ENCODE measurements at regions not wholly inside any gene's neighbourhood (a gene's known extent, or its start where the extent isn't known, plus 50 kb on each side); places are given as distances from the start of the nearest gene placed in this dataset.

GRCh38 chr15:39188930-39189329 lies 391.9 kb upstream of the THBS1 start (continued):
- TF ChIP-seq, protein P1, sequence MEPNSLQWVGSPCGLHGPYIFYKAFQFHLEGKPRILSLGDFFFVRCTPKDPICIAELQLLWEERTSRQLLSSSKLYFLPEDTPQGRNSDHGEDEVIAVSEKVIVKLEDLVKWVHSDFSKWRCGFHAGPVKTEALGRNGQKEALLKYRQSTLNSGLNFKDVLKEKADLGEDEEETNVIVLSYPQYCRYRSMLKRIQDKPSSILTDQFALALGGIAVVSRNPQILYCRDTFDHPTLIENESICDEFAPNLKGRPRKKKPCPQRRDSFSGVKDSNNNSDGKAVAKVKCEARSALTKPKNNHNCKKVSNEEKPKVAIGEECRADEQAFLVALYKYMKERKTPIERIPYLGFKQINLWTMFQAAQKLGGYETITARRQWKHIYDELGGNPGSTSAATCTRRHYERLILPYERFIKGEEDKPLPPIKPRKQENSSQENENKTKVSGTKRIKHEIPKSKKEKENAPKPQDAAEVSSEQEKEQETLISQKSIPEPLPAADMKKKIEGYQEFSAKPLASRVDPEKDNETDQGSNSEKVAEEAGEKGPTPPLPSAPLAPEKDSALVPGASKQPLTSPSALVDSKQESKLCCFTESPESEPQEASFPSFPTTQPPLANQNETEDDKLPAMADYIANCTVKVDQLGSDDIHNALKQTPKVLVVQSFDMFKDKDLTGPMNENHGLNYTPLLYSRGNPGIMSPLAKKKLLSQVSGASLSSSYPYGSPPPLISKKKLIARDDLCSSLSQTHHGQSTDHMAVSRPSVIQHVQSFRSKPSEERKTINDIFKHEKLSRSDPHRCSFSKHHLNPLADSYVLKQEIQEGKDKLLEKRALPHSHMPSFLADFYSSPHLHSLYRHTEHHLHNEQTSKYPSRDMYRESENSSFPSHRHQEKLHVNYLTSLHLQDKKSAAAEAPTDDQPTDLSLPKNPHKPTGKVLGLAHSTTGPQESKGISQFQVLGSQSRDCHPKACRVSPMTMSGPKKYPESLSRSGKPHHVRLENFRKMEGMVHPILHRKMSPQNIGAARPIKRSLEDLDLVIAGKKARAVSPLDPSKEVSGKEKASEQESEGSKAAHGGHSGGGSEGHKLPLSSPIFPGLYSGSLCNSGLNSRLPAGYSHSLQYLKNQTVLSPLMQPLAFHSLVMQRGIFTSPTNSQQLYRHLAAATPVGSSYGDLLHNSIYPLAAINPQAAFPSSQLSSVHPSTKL (CRISPR knock-in tag; IDR thresholded peaks at IDR 0.05) = peak; percentile 58; the same call in 1 of the 2 replicates
- TF ChIP-seq ZNF441 (CRISPR knock-in tag; IDR thresholded peaks at IDR 0.05; ENCODE audit: borderline replicate concordance) = no peak
- no peak for TF ChIP-seq DRAP1 (CRISPR knock-in tag; IDR thresholded peaks at IDR 0.05)
- TF ChIP-seq KLF15 (CRISPR knock-in tag; IDR thresholded peaks at IDR 0.05; ENCODE audit: borderline replicate concordance) = no peak
- no peak for TF ChIP-seq BHLHE40 (IDR thresholded peaks at IDR 0.05; ENCODE audit: low read length)
- TF ChIP-seq, protein P2, sequence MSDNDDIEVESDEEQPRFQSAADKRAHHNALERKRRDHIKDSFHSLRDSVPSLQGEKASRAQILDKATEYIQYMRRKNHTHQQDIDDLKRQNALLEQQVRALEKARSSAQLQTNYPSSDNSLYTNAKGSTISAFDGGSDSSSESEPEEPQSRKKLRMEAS (IDR thresholded peaks at IDR 0.05) = no peak
- no peak for TF ChIP-seq KAT8 (CRISPR knock-in tag; IDR thresholded peaks at IDR 0.05)
- TF ChIP-seq ZMYM2 (CRISPR knock-in tag; IDR thresholded peaks at IDR 0.05) = no peak
- no peak for TF ChIP-seq MAFG (CRISPR knock-in tag; IDR thresholded peaks at IDR 0.05)
- 0 out of 2 replicates have a peak, but pooled peaks have one; percentile 12 for TF ChIP-seq CEBPB (IDR thresholded peaks at IDR 0.05; ENCODE audit: borderline replicate concordance, low read depth, low read length)
- TF ChIP-seq ZBTB1 (CRISPR knock-in tag; IDR thresholded peaks at IDR 0.05; ENCODE audit: borderline replicate concordance) = no peak
- TF ChIP-seq RARA (CRISPR knock-in tag; IDR thresholded peaks at IDR 0.05) = 0 out of 2 replicates have a peak, but pooled peaks have one; percentile 6
- no peak for TF ChIP-seq ZNF768 (CRISPR knock-in tag; IDR thresholded peaks at IDR 0.05)
- no peak for TF ChIP-seq EEA1 (CRISPR knock-in tag; IDR thresholded peaks at IDR 0.05; ENCODE audit: borderline replicate concordance)
- TF ChIP-seq, protein P3, sequence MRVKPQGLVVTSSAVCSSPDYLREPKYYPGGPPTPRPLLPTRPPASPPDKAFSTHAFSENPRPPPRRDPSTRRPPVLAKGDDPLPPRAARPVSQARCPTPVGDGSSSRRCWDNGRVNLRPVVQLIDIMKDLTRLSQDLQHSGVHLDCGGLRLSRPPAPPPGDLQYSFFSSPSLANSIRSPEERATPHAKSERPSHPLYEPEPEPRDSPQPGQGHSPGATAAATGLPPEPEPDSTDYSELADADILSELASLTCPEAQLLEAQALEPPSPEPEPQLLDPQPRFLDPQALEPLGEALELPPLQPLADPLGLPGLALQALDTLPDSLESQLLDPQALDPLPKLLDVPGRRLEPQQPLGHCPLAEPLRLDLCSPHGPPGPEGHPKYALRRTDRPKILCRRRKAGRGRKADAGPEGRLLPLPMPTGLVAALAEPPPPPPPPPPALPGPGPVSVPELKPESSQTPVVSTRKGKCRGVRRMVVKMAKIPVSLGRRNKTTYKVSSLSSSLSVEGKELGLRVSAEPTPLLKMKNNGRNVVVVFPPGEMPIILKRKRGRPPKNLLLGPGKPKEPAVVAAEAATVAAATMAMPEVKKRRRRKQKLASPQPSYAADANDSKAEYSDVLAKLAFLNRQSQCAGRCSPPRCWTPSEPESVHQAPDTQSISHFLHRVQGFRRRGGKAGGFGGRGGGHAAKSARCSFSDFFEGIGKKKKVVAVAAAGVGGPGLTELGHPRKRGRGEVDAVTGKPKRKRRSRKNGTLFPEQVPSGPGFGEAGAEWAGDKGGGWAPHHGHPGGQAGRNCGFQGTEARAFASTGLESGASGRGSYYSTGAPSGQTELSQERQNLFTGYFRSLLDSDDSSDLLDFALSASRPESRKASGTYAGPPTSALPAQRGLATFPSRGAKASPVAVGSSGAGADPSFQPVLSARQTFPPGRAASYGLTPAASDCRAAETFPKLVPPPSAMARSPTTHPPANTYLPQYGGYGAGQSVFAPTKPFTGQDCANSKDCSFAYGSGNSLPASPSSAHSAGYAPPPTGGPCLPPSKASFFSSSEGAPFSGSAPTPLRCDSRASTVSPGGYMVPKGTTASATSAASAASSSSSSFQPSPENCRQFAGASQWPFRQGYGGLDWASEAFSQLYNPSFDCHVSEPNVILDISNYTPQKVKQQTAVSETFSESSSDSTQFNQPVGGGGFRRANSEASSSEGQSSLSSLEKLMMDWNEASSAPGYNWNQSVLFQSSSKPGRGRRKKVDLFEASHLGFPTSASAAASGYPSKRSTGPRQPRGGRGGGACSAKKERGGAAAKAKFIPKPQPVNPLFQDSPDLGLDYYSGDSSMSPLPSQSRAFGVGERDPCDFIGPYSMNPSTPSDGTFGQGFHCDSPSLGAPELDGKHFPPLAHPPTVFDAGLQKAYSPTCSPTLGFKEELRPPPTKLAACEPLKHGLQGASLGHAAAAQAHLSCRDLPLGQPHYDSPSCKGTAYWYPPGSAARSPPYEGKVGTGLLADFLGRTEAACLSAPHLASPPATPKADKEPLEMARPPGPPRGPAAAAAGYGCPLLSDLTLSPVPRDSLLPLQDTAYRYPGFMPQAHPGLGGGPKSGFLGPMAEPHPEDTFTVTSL (CRISPR knock-in tag; IDR thresholded peaks at IDR 0.05; ENCODE audit: borderline replicate concordance) = no peak
- peak; percentile 81 for TF ChIP-seq FOSL2 (CRISPR knock-in tag; IDR thresholded peaks at IDR 0.05)
- TF ChIP-seq SALL1 (CRISPR knock-in tag; IDR thresholded peaks at IDR 0.05) = no peak
- TF ChIP-seq, protein P4, sequence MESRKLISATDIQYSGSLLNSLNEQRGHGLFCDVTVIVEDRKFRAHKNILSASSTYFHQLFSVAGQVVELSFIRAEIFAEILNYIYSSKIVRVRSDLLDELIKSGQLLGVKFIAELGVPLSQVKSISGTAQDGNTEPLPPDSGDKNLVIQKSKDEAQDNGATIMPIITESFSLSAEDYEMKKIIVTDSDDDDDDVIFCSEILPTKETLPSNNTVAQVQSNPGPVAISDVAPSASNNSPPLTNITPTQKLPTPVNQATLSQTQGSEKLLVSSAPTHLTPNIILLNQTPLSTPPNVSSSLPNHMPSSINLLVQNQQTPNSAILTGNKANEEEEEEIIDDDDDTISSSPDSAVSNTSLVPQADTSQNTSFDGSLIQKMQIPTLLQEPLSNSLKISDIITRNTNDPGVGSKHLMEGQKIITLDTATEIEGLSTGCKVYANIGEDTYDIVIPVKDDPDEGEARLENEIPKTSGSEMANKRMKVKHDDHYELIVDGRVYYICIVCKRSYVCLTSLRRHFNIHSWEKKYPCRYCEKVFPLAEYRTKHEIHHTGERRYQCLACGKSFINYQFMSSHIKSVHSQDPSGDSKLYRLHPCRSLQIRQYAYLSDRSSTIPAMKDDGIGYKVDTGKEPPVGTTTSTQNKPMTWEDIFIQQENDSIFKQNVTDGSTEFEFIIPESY (CRISPR knock-in tag; IDR thresholded peaks at IDR 0.05) = no peak
- TF ChIP-seq ZMYM4 (CRISPR knock-in tag; IDR thresholded peaks at IDR 0.05) = no peak
